Vagina (tissue), 2 donors: ENCODE measurements at regions not wholly inside any gene's neighbourhood (a gene's known extent, or its start where the extent isn't known, plus 50 kb on each side); places are given as distances from the start of the nearest gene placed in this dataset.
"Not testable (repeated sequence)": the region's sequence is repeated elsewhere in the genome, so short reads cannot be mapped to it uniquely, and the experiment has no call there.

Experiments used
- CTCF ChIP-seq, 3 experiments: fragments of 450-650 bp in 2 of 3; fragments of 200-600 bp in 1 of 3; sonication (generic) in 1 of 3; IDR thresholded peaks; one replicate each; pipeline ENCODE4 v1.5.1; 2017 to 2019; ENCODE audit warnings: antibody characterized with exemption in 3 of 3, mild to moderate bottlenecking in 2 of 3, moderate library complexity in 2 of 3
- POLR2A ChIP-seq, 2 donors: fragments of 450-650 bp; IDR thresholded peaks; one replicate each; pipeline ENCODE4 v1.6.1; 2017; ENCODE audit warnings: antibody characterized with exemption in 2 of 2, mild to moderate bottlenecking in 2 of 2, moderate library complexity in 2 of 2

- TF ChIP-seq CTCF, POLR2A (IDR thresholded peaks at IDR 0.05): not testable (repeated sequence)
Observed at GRCh38 chr17:13908971-13909370, 160.3 kb upstream of the COX10 start.
